ENCODE measurements at regions not wholly inside any gene's neighbourhood (a gene's known extent, or its start where the extent isn't known, plus 50 kb on each side); places are given as distances from the start of the nearest gene placed in this dataset.

DNA sequence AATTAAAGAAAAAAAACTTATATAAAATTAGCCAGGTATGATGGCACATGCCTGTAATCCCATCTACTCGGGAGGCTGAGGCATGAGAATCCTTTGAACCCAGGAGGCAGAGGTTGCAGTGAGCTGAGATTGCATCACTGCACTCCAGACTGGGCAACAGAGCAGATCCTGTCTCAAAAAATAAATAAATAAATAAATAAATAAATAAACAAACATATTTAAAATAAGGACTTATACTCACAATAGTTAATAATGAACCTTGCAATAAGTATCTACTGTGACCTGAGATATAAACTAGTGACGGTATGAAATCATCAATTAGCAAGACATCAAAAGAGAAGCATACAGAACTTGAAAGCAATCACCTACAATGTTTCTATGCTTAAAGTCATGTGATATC lies 548.4 kb upstream of the JARID2 start (continued):
- TF ChIP-seq, protein P1, sequence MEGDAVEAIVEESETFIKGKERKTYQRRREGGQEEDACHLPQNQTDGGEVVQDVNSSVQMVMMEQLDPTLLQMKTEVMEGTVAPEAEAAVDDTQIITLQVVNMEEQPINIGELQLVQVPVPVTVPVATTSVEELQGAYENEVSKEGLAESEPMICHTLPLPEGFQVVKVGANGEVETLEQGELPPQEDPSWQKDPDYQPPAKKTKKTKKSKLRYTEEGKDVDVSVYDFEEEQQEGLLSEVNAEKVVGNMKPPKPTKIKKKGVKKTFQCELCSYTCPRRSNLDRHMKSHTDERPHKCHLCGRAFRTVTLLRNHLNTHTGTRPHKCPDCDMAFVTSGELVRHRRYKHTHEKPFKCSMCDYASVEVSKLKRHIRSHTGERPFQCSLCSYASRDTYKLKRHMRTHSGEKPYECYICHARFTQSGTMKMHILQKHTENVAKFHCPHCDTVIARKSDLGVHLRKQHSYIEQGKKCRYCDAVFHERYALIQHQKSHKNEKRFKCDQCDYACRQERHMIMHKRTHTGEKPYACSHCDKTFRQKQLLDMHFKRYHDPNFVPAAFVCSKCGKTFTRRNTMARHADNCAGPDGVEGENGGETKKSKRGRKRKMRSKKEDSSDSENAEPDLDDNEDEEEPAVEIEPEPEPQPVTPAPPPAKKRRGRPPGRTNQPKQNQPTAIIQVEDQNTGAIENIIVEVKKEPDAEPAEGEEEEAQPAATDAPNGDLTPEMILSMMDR (IDR thresholded peaks at IDR 0.05 in 2 of 3, conservative IDR thresholded peaks at IDR 0.05 in 1 of 3; ENCODE audit: control insufficient read depth in 2 of 3, extremely low read depth in 1 of 3, insufficient read depth in 1 of 3, low read depth in 3 of 3, low read length in 3 of 3): no peak
- no peak for TF ChIP-seq SIX5 (IDR thresholded peaks at IDR 0.05; ENCODE audit: low read depth, low read length, severe bottlenecking)

DNA sequence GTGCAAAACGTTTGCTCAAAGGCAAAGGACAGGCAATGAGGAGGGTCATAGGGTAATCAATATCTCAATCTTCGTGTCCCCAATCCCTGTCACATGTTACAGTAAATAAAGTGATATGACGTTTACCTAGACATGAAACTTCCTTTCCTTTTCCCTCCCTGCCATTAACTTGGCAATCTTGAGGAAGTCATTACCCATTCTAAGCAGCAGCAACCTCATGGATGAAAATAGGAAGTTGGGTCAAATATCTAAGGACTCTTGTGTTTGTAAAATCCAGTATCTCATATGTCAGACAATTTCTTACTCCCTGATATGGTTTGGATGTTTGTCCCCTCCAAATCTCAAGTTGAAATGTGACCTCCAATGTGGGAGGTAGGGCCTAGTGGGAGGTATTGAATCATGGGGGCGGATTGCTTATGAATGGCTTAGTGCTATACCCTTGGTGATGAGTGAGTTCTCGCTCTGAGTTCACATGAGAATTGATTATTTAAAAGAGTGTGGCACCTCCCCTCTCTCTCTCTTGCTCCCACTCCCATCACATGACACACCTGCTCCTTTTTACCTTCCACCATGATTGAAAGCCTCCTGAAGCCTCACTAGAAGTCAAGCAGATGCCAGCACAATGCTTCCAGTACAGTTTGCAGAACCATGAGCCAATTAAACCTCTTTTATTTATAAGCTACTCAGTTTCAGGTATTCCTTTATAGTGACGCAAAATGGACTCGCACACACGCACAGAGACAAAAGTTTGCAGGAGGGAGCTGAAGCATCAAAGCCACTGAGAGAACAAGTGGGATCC lies 545.9 kb upstream of the JARID2 start:
- BruUV-seq (replicated peaks): no TSS peak
- ATAC-seq: no peak
- Histone ChIP-seq H2AFZ (ENCODE audit: control insufficient read depth, low read depth, low read length) (no peak overlapping the region), H3K9me3 (replicated peaks; ENCODE audit: control insufficient read depth, insufficient read depth, low read length) (no peaks in the 10 kb centered on the region; the same call in 2 of the 3 replicates), H4K20me1 (ENCODE audit: control insufficient read depth, insufficient read depth) (no peaks in the 10 kb centered on the region), H3K9ac (ENCODE audit: control insufficient read depth, insufficient read depth, low read length) (no peak overlapping the region), H3K4me3 (no peak overlapping the region), H3K27me3 (replicated peaks in 1 of 2; ENCODE audit: control insufficient read depth in 2 of 2, insufficient read depth in 2 of 2, low read length in 1 of 2) (no peaks in the 10 kb centered on the region; a peak in 1 of 4 replicates), H3K27ac (ENCODE audit: control insufficient read depth, insufficient read depth) (no peak overlapping the region), H3K4me2 (ENCODE audit: control insufficient read depth, insufficient read depth) (no peak overlapping the region), H3K36me3 (ENCODE audit: control insufficient read depth in 2 of 2, insufficient read depth in 2 of 2, low read length in 1 of 2) (no peaks in the 10 kb centered on the region), H3K79me2 (ENCODE audit: control insufficient read depth, insufficient read depth, low read length) (no peaks in the 10 kb centered on the region), H3K4me1 (ENCODE audit: control insufficient read depth, insufficient read depth, low read length) (no peaks in the 10 kb centered on the region)
- ChIA-PET CTCF (interaction anchor here (1.1 kb wide), 1 partner anchor 57 kb away, joined by 4 read pairs; no protein-coding TSS in a partner anchor), RAD21 (ENCODE audit: unreplicated experiment) (no interaction called here), SMC1A (ENCODE audit: uncharacterized antibody, unreplicated experiment) (interaction anchor here (1.5 kb wide), 1 partner anchor 11 kb away, joined by 5 read pairs; no protein-coding TSS in a partner anchor), POLR2A (interaction anchor here (1.1 kb wide), 1 partner anchor 28 kb away, joined by 3 read pairs; no protein-coding TSS in a partner anchor)
- in situ Hi-C loops (cut with MboI): no loop called here
- intact Hi-C loops (cut with micrococcal nuclease; ENCODE audit: unreplicated experiment): no loop called here
- no peak for DNase-seq (ENCODE audit: low read depth, low spot score)
- no peak for FAIRE-seq
- 45% methylated on average over 8 of the region's 8 CpGs for WGBS (ENCODE audit: insufficient coverage, insufficient replicate concordance, low lambda C conversion rate, missing lambda C conversion rate)
- TF ChIP-seq RB1 (IDR thresholded peaks at IDR 0.05; ENCODE audit: borderline replicate concordance) (no peak), KAT2A (conservative IDR thresholded peaks at IDR 0.05; ENCODE audit: control insufficient read depth, low read depth, low read length) (no peak), KDM1A (IDR thresholded peaks at IDR 0.05; ENCODE audit: borderline replicate concordance) (no peak), DPF2 (IDR thresholded peaks at IDR 0.05) (no peak), RELA (IDR thresholded peaks at IDR 0.05; ENCODE audit: borderline replicate concordance, partially characterized antibody) (no peak), CREB1 (IDR thresholded peaks at IDR 0.05; ENCODE audit: low read depth) (no peak), NFYB (IDR thresholded peaks at IDR 0.05; ENCODE audit: insufficient read depth, low read depth, low read length) (no peak), BMI1 (IDR thresholded peaks at IDR 0.05; ENCODE audit: borderline replicate concordance) (no peak)
- TF ChIP-seq, protein P2, sequence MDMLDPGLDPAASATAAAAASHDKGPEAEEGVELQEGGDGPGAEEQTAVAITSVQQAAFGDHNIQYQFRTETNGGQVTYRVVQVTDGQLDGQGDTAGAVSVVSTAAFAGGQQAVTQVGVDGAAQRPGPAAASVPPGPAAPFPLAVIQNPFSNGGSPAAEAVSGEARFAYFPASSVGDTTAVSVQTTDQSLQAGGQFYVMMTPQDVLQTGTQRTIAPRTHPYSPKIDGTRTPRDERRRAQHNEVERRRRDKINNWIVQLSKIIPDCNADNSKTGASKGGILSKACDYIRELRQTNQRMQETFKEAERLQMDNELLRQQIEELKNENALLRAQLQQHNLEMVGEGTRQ (IDR thresholded peaks at IDR 0.05; ENCODE audit: borderline replicate concordance, low read depth, low read length): no peak
- TF ChIP-seq, protein P3, sequence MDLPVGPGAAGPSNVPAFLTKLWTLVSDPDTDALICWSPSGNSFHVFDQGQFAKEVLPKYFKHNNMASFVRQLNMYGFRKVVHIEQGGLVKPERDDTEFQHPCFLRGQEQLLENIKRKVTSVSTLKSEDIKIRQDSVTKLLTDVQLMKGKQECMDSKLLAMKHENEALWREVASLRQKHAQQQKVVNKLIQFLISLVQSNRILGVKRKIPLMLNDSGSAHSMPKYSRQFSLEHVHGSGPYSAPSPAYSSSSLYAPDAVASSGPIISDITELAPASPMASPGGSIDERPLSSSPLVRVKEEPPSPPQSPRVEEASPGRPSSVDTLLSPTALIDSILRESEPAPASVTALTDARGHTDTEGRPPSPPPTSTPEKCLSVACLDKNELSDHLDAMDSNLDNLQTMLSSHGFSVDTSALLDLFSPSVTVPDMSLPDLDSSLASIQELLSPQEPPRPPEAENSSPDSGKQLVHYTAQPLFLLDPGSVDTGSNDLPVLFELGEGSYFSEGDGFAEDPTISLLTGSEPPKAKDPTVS (IDR thresholded peaks at IDR 0.05; ENCODE audit: low read depth, low read length): no peak
- TF ChIP-seq, protein P4, sequence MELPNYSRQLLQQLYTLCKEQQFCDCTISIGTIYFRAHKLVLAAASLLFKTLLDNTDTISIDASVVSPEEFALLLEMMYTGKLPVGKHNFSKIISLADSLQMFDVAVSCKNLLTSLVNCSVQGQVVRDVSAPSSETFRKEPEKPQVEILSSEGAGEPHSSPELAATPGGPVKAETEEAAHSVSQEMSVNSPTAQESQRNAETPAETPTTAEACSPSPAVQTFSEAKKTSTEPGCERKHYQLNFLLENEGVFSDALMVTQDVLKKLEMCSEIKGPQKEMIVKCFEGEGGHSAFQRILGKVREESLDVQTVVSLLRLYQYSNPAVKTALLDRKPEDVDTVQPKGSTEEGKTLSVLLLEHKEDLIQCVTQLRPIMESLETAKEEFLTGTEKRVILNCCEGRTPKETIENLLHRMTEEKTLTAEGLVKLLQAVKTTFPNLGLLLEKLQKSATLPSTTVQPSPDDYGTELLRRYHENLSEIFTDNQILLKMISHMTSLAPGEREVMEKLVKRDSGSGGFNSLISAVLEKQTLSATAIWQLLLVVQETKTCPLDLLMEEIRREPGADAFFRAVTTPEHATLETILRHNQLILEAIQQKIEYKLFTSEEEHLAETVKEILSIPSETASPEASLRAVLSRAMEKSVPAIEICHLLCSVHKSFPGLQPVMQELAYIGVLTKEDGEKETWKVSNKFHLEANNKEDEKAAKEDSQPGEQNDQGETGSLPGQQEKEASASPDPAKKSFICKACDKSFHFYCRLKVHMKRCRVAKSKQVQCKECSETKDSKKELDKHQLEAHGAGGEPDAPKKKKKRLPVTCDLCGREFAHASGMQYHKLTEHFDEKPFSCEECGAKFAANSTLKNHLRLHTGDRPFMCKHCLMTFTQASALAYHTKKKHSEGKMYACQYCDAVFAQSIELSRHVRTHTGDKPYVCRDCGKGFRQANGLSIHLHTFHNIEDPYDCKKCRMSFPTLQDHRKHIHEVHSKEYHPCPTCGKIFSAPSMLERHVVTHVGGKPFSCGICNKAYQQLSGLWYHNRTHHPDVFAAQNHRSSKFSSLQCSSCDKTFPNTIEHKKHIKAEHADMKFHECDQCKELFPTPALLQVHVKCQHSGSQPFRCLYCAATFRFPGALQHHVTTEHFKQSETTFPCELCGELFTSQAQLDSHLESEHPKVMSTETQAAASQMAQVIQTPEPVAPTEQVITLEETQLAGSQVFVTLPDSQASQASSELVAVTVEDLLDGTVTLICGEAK (IDR thresholded peaks at IDR 0.05; ENCODE audit: borderline replicate concordance): no peak

Data from GM12878 (cell line).